ENCODE measurements at regions not wholly inside any gene's neighbourhood (a gene's known extent, or its start where the extent isn't known, plus 50 kb on each side); places are given as distances from the start of the nearest gene placed in this dataset.

GRCh38 chr2:19664646-19665045, 237.1 kb downstream of the TTC32 start:
- Mint-ChIP-seq H3K36me3 (ENCODE audit: low read depth) (no peaks in the 10 kb centered on the region), H3K27me3 (peaks cover 8% of the 10 kb centered on the region), H3K4me1 (ENCODE audit: low read depth) (no peaks in the 10 kb centered on the region), H3K4me3 (no peak overlapping the region), H3K27ac (no peak overlapping the region), H3K9me3 (no peaks in the 10 kb centered on the region)
- POLR2A ChIA-PET: interaction anchor here (0.6 kb wide), 1 partner anchor 208 kb away, joined by 3 read pairs; no protein-coding TSS in a partner anchor
- ATAC-seq: no peak
- DNase-seq: no peak
- TF ChIP-seq, protein P1, sequence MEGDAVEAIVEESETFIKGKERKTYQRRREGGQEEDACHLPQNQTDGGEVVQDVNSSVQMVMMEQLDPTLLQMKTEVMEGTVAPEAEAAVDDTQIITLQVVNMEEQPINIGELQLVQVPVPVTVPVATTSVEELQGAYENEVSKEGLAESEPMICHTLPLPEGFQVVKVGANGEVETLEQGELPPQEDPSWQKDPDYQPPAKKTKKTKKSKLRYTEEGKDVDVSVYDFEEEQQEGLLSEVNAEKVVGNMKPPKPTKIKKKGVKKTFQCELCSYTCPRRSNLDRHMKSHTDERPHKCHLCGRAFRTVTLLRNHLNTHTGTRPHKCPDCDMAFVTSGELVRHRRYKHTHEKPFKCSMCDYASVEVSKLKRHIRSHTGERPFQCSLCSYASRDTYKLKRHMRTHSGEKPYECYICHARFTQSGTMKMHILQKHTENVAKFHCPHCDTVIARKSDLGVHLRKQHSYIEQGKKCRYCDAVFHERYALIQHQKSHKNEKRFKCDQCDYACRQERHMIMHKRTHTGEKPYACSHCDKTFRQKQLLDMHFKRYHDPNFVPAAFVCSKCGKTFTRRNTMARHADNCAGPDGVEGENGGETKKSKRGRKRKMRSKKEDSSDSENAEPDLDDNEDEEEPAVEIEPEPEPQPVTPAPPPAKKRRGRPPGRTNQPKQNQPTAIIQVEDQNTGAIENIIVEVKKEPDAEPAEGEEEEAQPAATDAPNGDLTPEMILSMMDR (IDR thresholded peaks at IDR 0.05): no peak
- CTCF ChIA-PET: interaction anchor here (0.6 kb wide), 1 partner anchor 195 kb away, joined by 3 read pairs; no protein-coding TSS in a partner anchor
- intact Hi-C loops (cut with micrococcal nuclease): no loop called here

- POLR2A ChIA-PET: no interaction called here
- intact Hi-C loops (cut with micrococcal nuclease): no loop called here
- no peak for ATAC-seq
- no peak for DNase-seq
- CTCF ChIA-PET: no interaction called here
- H3K4me1 Mint-ChIP-seq (ENCODE audit: low read depth): no peaks in the 10 kb centered on the region
- no peaks in the 10 kb centered on the region for H3K9me3 Mint-ChIP-seq
- TF ChIP-seq, protein P1 (IDR thresholded peaks at IDR 0.05): no peak
- H3K27ac Mint-ChIP-seq: no peak overlapping the region
- no peak overlapping the region for H3K4me3 Mint-ChIP-seq
- H3K36me3 Mint-ChIP-seq (ENCODE audit: low read depth): no peaks in the 10 kb centered on the region
- H3K27me3 Mint-ChIP-seq: no peaks in the 10 kb centered on the region
These were observed 242.6 kb downstream of the TTC32 start for GRCh38 chr2:19659024-19659792.

- no peaks in the 10 kb centered on the region for H3K27me3 Mint-ChIP-seq
- no peaks in the 10 kb centered on the region for H3K9me3 Mint-ChIP-seq
- intact Hi-C loops (cut with micrococcal nuclease): no loop called here
- CTCF ChIA-PET: no interaction called here
- no peak overlapping the region for H3K27ac Mint-ChIP-seq
- no peak overlapping the region for H3K4me3 Mint-ChIP-seq
- DNase-seq (no peak), ATAC-seq (no peak)
- H3K4me1 Mint-ChIP-seq (ENCODE audit: low read depth): no peaks in the 10 kb centered on the region
- no peaks in the 10 kb centered on the region for H3K36me3 Mint-ChIP-seq (ENCODE audit: low read depth)
- POLR2A ChIA-PET: no interaction called here
- TF ChIP-seq, protein P1 (IDR thresholded peaks at IDR 0.05): no peak
These were observed 245.8 kb downstream of the TTC32 start for GRCh38 chr2:19656011-19656410.

DNA sequence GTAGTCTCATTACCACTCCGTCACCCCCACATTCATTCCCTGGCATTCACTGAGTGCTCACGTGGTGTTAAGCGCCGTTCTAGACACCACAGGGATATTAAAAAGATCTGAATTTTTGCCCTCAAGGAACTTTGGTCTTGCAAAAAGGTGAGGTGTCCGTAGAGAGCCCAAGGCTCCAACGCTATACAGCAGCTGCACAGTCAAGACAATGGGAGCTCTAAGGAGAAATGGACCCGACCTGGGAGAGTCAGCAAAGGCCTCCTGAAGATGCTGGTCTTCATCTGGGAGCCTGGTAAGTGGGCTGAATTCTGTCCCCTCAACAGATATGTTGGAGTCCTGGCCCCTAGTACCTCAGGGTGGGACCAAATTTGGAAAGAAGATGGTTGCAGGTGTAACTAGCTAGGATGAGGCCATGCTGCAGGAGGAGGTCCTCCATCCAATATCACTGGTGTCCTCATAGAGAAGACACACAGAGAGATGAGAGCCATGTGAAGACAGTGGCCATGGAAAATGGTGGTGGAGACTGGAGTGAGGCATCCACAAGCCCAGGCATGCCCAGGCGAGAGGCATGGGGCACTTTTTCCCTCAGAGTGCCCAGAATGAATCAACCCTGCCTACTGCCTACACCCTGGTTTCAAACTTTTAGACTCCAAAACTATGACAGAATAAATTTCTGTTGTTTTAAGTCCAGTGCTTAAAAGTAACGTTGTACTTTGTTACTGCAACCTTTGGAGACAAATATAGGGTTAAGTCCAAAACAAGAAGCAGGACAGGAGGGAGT, 247.3 kb downstream of the TTC32 start:
- TF ChIP-seq, protein P1 (IDR thresholded peaks at IDR 0.05): no peak
- CTCF ChIA-PET: no interaction called here
- H3K4me1 Mint-ChIP-seq (ENCODE audit: low read depth): no peaks in the 10 kb centered on the region
- DNase-seq (no peak), ATAC-seq (no peak)
- POLR2A ChIA-PET: no interaction called here
- no peak overlapping the region for H3K4me3 Mint-ChIP-seq
- no peaks in the 10 kb centered on the region for H3K9me3 Mint-ChIP-seq
- no peak overlapping the region for H3K27ac Mint-ChIP-seq
- H3K36me3 Mint-ChIP-seq (ENCODE audit: low read depth): no peaks in the 10 kb centered on the region
- peaks cover 5% of the 10 kb centered on the region for H3K27me3 Mint-ChIP-seq
- intact Hi-C loops (cut with micrococcal nuclease): no loop called here

DNA sequence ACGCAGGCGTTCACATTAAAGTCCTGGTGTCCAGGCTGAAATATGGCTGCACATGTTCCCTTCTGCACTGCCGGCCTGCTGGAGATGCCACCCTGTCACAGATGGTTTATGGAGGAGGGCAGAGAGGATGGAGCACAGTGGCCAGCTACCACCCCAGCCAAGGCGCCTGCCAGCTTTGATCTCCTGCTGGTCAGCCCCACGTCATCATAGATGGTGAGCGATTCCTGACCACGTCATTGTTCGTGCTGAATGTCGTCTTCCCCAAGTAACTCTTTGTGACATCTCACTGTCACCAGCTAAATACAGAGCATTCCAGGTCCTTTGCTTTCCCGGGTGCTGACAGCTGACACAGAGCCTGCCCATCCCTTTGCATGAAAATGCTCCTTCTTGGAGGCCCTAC, 248.3 kb downstream of the TTC32 start:
- ATAC-seq: no peak
- Mint-ChIP-seq H3K9me3 (no peaks in the 10 kb centered on the region), H3K36me3 (ENCODE audit: low read depth) (no peaks in the 10 kb centered on the region), H3K27me3 (peaks cover 5% of the 10 kb centered on the region), H3K4me3 (no peak overlapping the region), H3K27ac (no peak overlapping the region), H3K4me1 (ENCODE audit: low read depth) (no peaks in the 10 kb centered on the region)
- no peak for DNase-seq
- ChIA-PET CTCF (no interaction called here), POLR2A (no interaction called here)
- TF ChIP-seq, protein P1 (IDR thresholded peaks at IDR 0.05): no peak
- intact Hi-C loops (cut with micrococcal nuclease): no loop called here
